ENCODE measurements at regions not wholly inside any gene's neighbourhood (a gene's known extent, or its start where the extent isn't known, plus 50 kb on each side); places are given as distances from the start of the nearest gene placed in this dataset.

GRCh38 chr11:116689413-116690127, 83.2 kb downstream of the BUD13 start:
- H3K4me3 ChIP-seq (ENCODE audit: control insufficient read depth, low read depth, low read length), result no peak overlapping the region
- no peak for TF ChIP-seq CTCF (IDR thresholded peaks at IDR 0.05; ENCODE audit: control insufficient read depth, insufficient read depth, low read depth, low read length, missing control alignments)
- no peak for DNase-seq (ENCODE audit: low read depth)

- no peak for TF ChIP-seq CTCF (IDR thresholded peaks at IDR 0.05; ENCODE audit: control insufficient read depth, insufficient read depth, low read depth, low read length, missing control alignments)
- no peak for DNase-seq (ENCODE audit: low read depth)
- H3K4me3 ChIP-seq (ENCODE audit: control insufficient read depth, low read depth, low read length), result no peak overlapping the region
Measured at GRCh38 chr11:116688202-116688540, 84.6 kb downstream of the BUD13 start.

- H3K4me3 ChIP-seq (ENCODE audit: control insufficient read depth, low read depth, low read length), result no peak overlapping the region
- no peak for DNase-seq (ENCODE audit: low read depth)
- TF ChIP-seq CTCF (IDR thresholded peaks at IDR 0.05; ENCODE audit: control insufficient read depth, insufficient read depth, low read depth, low read length, missing control alignments), result no peak
Measured at GRCh38 chr11:116687458-116688201, 85.2 kb downstream of the BUD13 start.

GRCh38 chr11:116686866-116687265, 85.9 kb downstream of the BUD13 start:
- no peak overlapping the region for H3K4me3 ChIP-seq (ENCODE audit: control insufficient read depth, low read depth, low read length)
- no peak for DNase-seq (ENCODE audit: low read depth)
- TF ChIP-seq CTCF (IDR thresholded peaks at IDR 0.05; ENCODE audit: control insufficient read depth, insufficient read depth, low read depth, low read length, missing control alignments), result no peak

- no peak for TF ChIP-seq CTCF (IDR thresholded peaks at IDR 0.05; ENCODE audit: control insufficient read depth, insufficient read depth, low read depth, low read length, missing control alignments)
- no peak for DNase-seq (ENCODE audit: low read depth)
- H3K4me3 ChIP-seq (ENCODE audit: control insufficient read depth, low read depth, low read length), result no peak overlapping the region
Measured at GRCh38 chr11:116683982-116684381, 88.8 kb downstream of the BUD13 start.

GRCh38 chr11:116680349-116681125, 92.2 kb downstream of the BUD13 start:
- no peak for DNase-seq (ENCODE audit: low read depth)
- H3K4me3 ChIP-seq (ENCODE audit: control insufficient read depth, low read depth, low read length), result no peak overlapping the region
- no peak for TF ChIP-seq CTCF (IDR thresholded peaks at IDR 0.05; ENCODE audit: control insufficient read depth, insufficient read depth, low read depth, low read length, missing control alignments)

Data from AG09309 (cell line).